H9 (cell line): ENCODE measurements at regions not wholly inside any gene's neighbourhood (a gene's known extent, or its start where the extent isn't known, plus 50 kb on each side); places are given as distances from the start of the nearest gene placed in this dataset.

Experiments used
- DNase-seq: peaks from one replicate; pipeline ENCODE4 v3.0.0-alpha.2; 2017
- H2AFZ ChIP-seq: one replicate; pipeline ENCODE4 v1.6.1; 2013; ENCODE audit warnings: mild to moderate bottlenecking, low read length, control low read depth, moderate library complexity
- H2AK5ac ChIP-seq: 2 replicates; pipeline ENCODE4 v1.6.1; 2013; ENCODE audit warnings: low read length, control low read depth, mixed read lengths; ENCODE audit not compliant: insufficient read length
- H2BK120ac ChIP-seq: one replicate; pipeline ENCODE4 v1.6.1; 2013; ENCODE audit warnings: low read depth, mild to moderate bottlenecking, low read length, control low read depth, inconsistent platforms; ENCODE audit not compliant: poor library complexity, severe bottlenecking
- H2BK12ac ChIP-seq: 2 replicates; pipeline ENCODE4 v1.6.1; 2013; ENCODE audit warnings: low read length, control low read depth, mixed read lengths, low read depth; ENCODE audit not compliant: insufficient read length
- H2BK15ac ChIP-seq: 2 replicates; pipeline ENCODE4 v1.6.1; 2013; ENCODE audit warnings: low read depth, low read length, control low read depth
- H2BK20ac ChIP-seq: one replicate; pipeline ENCODE4 v1.6.1; 2013; ENCODE audit warnings: low read depth, mild to moderate bottlenecking, low read length, control low read depth, inconsistent platforms; ENCODE audit not compliant: poor library complexity, severe bottlenecking
- H2BK5ac ChIP-seq: 2 replicates; pipeline ENCODE4 v1.6.1; 2013; ENCODE audit warnings: low read length, control low read depth, mixed read lengths; ENCODE audit not compliant: insufficient read length
- H3K14ac ChIP-seq: 2 replicates; pipeline ENCODE4 v1.6.1; 2013; ENCODE audit warnings: low read length, control low read depth; ENCODE audit not compliant: insufficient read depth
- H3K18ac ChIP-seq: 2 replicates; pipeline ENCODE4 v1.6.1; 2013; ENCODE audit warnings: low read depth, mild to moderate bottlenecking, mixed read lengths, low read length, control low read depth; ENCODE audit not compliant: insufficient read length
- H3K23ac ChIP-seq: 2 replicates; pipeline ENCODE4 v1.6.1; 2013; ENCODE audit warnings: low read length, control low read depth, mixed read lengths, low read depth; ENCODE audit not compliant: insufficient read length
- H3K23me2 ChIP-seq: 2 replicates; pipeline ENCODE4 v1.6.1; 2013; ENCODE audit warnings: low read depth, mild to moderate bottlenecking, mixed read lengths, low read length, control low read depth; ENCODE audit not compliant: insufficient read length, poor library complexity, severe bottlenecking
- H3K27ac ChIP-seq: 2 replicates; pipeline ENCODE4 v1.5.1; 2013; ENCODE audit warnings: low read length, control low read depth, mixed read lengths, low read depth; ENCODE audit not compliant: insufficient read length
- H3K27me3 ChIP-seq: 2 replicates; pipeline ENCODE4 v1.6.1; 2013; ENCODE audit warnings: low read length, control low read depth, inconsistent platforms; ENCODE audit not compliant: insufficient read depth
- H3K4ac ChIP-seq: 2 replicates; pipeline ENCODE4 v1.6.1; 2013; ENCODE audit warnings: low read depth, mild to moderate bottlenecking, control low read depth, inconsistent platforms, low read length, moderate library complexity
- H3K4me1 ChIP-seq: 2 replicates; pipeline ENCODE4 v1.6.1; 2013; ENCODE audit warnings: low read length, control low read depth, inconsistent platforms; ENCODE audit not compliant: insufficient read depth
- H3K4me2 ChIP-seq: 2 replicates; pipeline ENCODE4 v1.6.1; 2013; ENCODE audit warnings: low read length, control low read depth, mixed read lengths; ENCODE audit not compliant: insufficient read length, insufficient read depth
- H3K56ac ChIP-seq: 2 replicates; pipeline ENCODE4 v1.6.1; 2013; ENCODE audit warnings: low read depth, mild to moderate bottlenecking, mixed read lengths, low read length, control low read depth; ENCODE audit not compliant: insufficient read length
- H3K79me1 ChIP-seq: 2 replicates; pipeline ENCODE4 v1.6.1; 2013; ENCODE audit warnings: low read depth, mild to moderate bottlenecking, moderate library complexity, low read length, control low read depth, inconsistent platforms; ENCODE audit not compliant: insufficient read depth, poor library complexity, severe bottlenecking
- H3K79me2 ChIP-seq: 2 replicates; pipeline ENCODE4 v1.6.1; 2013; ENCODE audit warnings: low read length, control low read depth, inconsistent platforms; ENCODE audit not compliant: insufficient read depth
- H3K9ac ChIP-seq: 2 replicates; pipeline ENCODE4 v1.6.1; 2013; ENCODE audit warnings: low read length, control low read depth, mixed read lengths; ENCODE audit not compliant: insufficient read length; ENCODE audit errors: extremely low read depth
- H3K9me3 ChIP-seq: one replicate; pipeline ENCODE4 v1.6.1; 2013; ENCODE audit warnings: low read depth, low read length, inconsistent platforms; ENCODE audit not compliant: control insufficient read depth
- H3T11ph ChIP-seq: one replicate; pipeline ENCODE4 v1.6.1; 2013; ENCODE audit warnings: mild to moderate bottlenecking, low read length, control low read depth, inconsistent platforms
- H4K20me1 ChIP-seq: one replicate; pipeline ENCODE4 v1.6.1; 2013; ENCODE audit not compliant: control insufficient read depth, insufficient read length, insufficient read depth
- H4K5ac ChIP-seq: 2 replicates; pipeline ENCODE4 v1.6.1; 2013; ENCODE audit warnings: low read depth, mild to moderate bottlenecking, mixed read lengths, low read length, control low read depth; ENCODE audit not compliant: insufficient read length
- H4K8ac ChIP-seq: replicated peaks from 2 replicates; pipeline ENCODE4 v1.6.1; 2013; ENCODE audit warnings: low read length, control low read depth, mixed read lengths, low read depth; ENCODE audit not compliant: insufficient read length
- H4K91ac ChIP-seq: 2 replicates; pipeline ENCODE4 v1.6.1; 2013; ENCODE audit warnings: low read depth, mild to moderate bottlenecking, moderate library complexity, mixed read lengths, low read length, control low read depth; ENCODE audit not compliant: insufficient read length
- H3K27ac Mint-ChIP-seq, 3 experiments: 2 replicates in 2 of 3; 3 replicates in 1 of 3; pipeline ENCODE4 v1.8.0; 2020 to 2021; ENCODE audit warnings: mixed read lengths in 3 of 3, mild to moderate bottlenecking in 1 of 3, moderate library complexity in 1 of 3
- H3K27me3 Mint-ChIP-seq: 2 replicates; pipeline ENCODE4 v1.8.0; 2021; ENCODE audit warnings: low read depth, mild to moderate bottlenecking, moderate library complexity, mixed read lengths
- H3K36me3 Mint-ChIP-seq, 3 experiments: 2 replicates in 2 of 3; 3 replicates in 1 of 3; pipeline ENCODE4 v1.8.0; 2020 to 2021; ENCODE audit warnings: low read depth in 3 of 3, mixed read lengths in 3 of 3; ENCODE audit not compliant: insufficient read depth in 1 of 3
- H3K4me1 Mint-ChIP-seq, 2 experiments: 2 replicates each; pipeline ENCODE4 v1.8.0; 2020; ENCODE audit warnings: mixed read lengths in 2 of 2
- H3K4me3 Mint-ChIP-seq, 2 experiments: 2 replicates in 1 of 2; 3 replicates in 1 of 2; pipeline ENCODE4 v1.8.0; 2020 to 2021; ENCODE audit warnings: mild to moderate bottlenecking in 2 of 2, mixed read lengths in 2 of 2, moderate library complexity in 1 of 2
- H3K9me3 Mint-ChIP-seq, 2 experiments: 2 replicates in 1 of 2; 3 replicates in 1 of 2; pipeline ENCODE4 v1.8.0; 2020; ENCODE audit warnings: mild to moderate bottlenecking in 2 of 2, mixed read lengths in 2 of 2, moderate library complexity in 1 of 2
- WGBS: extraction: QIAGEN DNeasy Blood & Tissue Kit; methylation state at CpG from one replicate; pipeline ENCODE4 v1.1.7; 2013; ENCODE audit warnings: missing lambda C conversion rate, low lambda C conversion rate, mixed read lengths; ENCODE audit not compliant: insufficient read length; ENCODE audit errors: extremely low coverage; 5-methylcytosine and 5-hydroxymethylcytosine counted together
- TF ChIP-seq, protein P1 (sequence below): fragments of 200-600 bp; sonication (generic); conservative IDR thresholded peaks from 3 replicates; pipeline ENCODE4 v1.8.0; 2021; ENCODE audit warnings: antibody characterized with exemption, mild to moderate bottlenecking

GRCh38 chr7:101736084-101736483 lies 81.3 kb upstream of the CUX1 start:
- no peak overlapping the region for H3K27ac ChIP-seq
- H4K5ac ChIP-seq: no peak overlapping the region
- Mint-ChIP-seq H3K36me3 (no peaks in the 10 kb centered on the region), H3K4me1 (peaks cover 24 to 37% of the 10 kb centered on the region in 2 experiments), H3K27me3 (peaks cover 8% of the 10 kb centered on the region), H3K27ac (no peak overlapping the region), H3K4me3 (no peak overlapping the region), H3K9me3 (peaks cover 0 to 2% of the 10 kb centered on the region in 2 experiments; a peak in 2 of 5 replicates)
- H3K23me2 ChIP-seq: no peaks in the 10 kb centered on the region
- H3K4me2 ChIP-seq: no peak overlapping the region
- no peak overlapping the region for H2AK5ac ChIP-seq
- TF ChIP-seq, protein P1, sequence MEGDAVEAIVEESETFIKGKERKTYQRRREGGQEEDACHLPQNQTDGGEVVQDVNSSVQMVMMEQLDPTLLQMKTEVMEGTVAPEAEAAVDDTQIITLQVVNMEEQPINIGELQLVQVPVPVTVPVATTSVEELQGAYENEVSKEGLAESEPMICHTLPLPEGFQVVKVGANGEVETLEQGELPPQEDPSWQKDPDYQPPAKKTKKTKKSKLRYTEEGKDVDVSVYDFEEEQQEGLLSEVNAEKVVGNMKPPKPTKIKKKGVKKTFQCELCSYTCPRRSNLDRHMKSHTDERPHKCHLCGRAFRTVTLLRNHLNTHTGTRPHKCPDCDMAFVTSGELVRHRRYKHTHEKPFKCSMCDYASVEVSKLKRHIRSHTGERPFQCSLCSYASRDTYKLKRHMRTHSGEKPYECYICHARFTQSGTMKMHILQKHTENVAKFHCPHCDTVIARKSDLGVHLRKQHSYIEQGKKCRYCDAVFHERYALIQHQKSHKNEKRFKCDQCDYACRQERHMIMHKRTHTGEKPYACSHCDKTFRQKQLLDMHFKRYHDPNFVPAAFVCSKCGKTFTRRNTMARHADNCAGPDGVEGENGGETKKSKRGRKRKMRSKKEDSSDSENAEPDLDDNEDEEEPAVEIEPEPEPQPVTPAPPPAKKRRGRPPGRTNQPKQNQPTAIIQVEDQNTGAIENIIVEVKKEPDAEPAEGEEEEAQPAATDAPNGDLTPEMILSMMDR: no peak
- no peak overlapping the region for H2BK120ac ChIP-seq
- no peak overlapping the region for H3K14ac ChIP-seq
- H3K4ac ChIP-seq: no peak overlapping the region
- no peak overlapping the region for H3K23ac ChIP-seq
- no peak overlapping the region for H2AFZ ChIP-seq
- no peaks in the 10 kb centered on the region for H4K20me1 ChIP-seq
- no peak overlapping the region for H2BK5ac ChIP-seq
- H3K79me2 ChIP-seq: no peaks in the 10 kb centered on the region
- no peak overlapping the region for H2BK15ac ChIP-seq
- H3K18ac ChIP-seq: no peak overlapping the region
- H4K91ac ChIP-seq: no peak overlapping the region
- H3K4me1 ChIP-seq: peaks cover 2% of the 10 kb centered on the region; the same call in 1 of the 2 replicates
- no peak overlapping the region for H2BK20ac ChIP-seq
- H3K79me1 ChIP-seq: no peaks in the 10 kb centered on the region
- DNase-seq: no peak
- no CpG with 5 or more reads among the region's 3 CpGs for WGBS
- H3K9ac ChIP-seq: no peak overlapping the region
- no peak overlapping the region for H4K8ac ChIP-seq
- H2BK12ac ChIP-seq: no peak overlapping the region
- H3T11ph ChIP-seq: no peak overlapping the region
- H3K27me3 ChIP-seq: no peaks in the 10 kb centered on the region
- H3K56ac ChIP-seq: no peak overlapping the region
- no peaks in the 10 kb centered on the region for H3K9me3 ChIP-seq
